ENCODE measurements at regions not wholly inside any gene's neighbourhood (a gene's known extent, or its start where the extent isn't known, plus 50 kb on each side); places are given as distances from the start of the nearest gene placed in this dataset.

- TF ChIP-seq CTCF (conservative IDR thresholded peaks at IDR 0.05), result no peak
- TF ChIP-seq EZH2 (IDR thresholded peaks at IDR 0.05; ENCODE audit: low read depth), result no peak
These were observed 58.4 kb upstream of the EML4 start for GRCh38 chr2:42110641-42111322.
